ENCODE measurements at regions not wholly inside any gene's neighbourhood (a gene's known extent, or its start where the extent isn't known, plus 50 kb on each side); places are given as distances from the start of the nearest gene placed in this dataset.
"Not testable (repeated sequence)": the region's sequence is repeated elsewhere in the genome, so short reads cannot be mapped to it uniquely, and the experiment has no call there.

GRCh38 chr9:136611606-136612005 lies 51.1 kb upstream of the EGFL7 start:
- DNase-seq = no peak

DNA sequence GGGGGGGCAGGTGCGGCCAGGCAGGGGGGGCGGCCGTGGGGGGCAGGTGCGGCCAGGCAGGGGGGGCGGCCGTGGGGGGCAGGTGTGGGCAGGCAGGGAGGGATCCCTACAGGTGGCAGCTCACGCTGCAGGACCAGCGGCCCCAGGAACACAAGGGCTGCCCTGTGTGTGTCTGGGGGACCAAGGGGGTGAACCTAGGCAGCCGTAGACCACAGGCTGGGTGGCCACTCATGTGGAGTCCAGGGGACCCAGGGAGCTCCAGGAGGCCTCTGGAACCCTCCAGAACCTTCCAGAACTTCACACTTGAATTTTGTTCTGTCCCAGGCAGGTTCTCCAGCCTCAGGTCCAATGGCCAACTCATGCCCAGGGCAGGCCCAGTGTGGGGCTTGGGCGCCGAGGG lies 51.6 kb upstream of the EGFL7 start:
- no peak for DNase-seq

DNA sequence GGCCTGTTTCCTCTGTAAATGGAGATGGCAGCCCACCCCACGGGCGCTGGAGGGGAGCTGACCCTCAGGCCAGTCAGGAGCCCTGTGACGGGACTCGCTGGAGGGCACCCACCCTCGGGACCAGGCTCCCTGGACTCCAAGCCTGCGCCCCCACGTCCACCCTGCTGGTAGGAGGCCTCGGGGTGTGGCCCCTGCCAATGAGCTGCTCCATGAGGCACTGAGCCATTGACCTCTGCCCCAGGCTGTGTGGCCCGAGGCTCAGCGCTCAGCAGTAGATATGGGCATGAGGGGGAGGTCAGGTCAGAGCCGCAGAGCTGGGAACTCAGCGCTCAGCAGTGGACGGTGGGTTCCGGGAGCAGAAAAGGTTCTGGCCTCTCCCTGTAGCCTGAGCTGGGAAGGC lies 52.3 kb upstream of the EGFL7 start:
- no peak for DNase-seq

DNA sequence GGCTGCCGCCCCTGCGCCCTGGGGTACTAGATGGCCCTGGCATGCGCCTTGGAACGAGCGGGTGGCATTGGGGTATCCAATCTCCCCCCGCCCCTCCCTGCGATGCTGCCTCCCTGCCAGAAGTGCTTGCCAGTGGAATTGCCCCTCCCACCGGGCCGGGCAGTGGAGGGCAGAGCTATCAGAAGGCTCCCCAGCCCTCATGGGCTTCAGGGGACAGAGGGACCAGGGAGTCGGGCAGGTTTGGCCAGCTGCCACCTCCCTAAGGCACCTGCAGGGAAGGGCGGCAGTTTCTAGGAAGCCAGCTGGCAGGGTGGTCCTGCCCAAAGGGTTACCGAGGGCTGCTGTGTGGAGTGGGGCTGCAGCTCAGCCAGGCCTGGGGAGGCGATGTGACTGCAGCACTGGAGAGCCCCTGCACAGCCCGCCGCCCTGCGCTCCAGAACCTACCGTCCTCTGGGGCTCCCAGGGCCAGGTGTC lies 52.8 kb upstream of the EGFL7 start:
- peak; percentile 74 for DNase-seq

GRCh38 chr9:136609160-136609475 lies 53.6 kb upstream of the EGFL7 start:
- DNase-seq = no peak

- DNase-seq = no peak
These were observed 54.2 kb upstream of the EGFL7 start for GRCh38 chr9:136608348-136609159.

GRCh38 chr9:136607334-136607919 lies 55.3 kb upstream of the EGFL7 start:
- no peak for DNase-seq

DNA sequence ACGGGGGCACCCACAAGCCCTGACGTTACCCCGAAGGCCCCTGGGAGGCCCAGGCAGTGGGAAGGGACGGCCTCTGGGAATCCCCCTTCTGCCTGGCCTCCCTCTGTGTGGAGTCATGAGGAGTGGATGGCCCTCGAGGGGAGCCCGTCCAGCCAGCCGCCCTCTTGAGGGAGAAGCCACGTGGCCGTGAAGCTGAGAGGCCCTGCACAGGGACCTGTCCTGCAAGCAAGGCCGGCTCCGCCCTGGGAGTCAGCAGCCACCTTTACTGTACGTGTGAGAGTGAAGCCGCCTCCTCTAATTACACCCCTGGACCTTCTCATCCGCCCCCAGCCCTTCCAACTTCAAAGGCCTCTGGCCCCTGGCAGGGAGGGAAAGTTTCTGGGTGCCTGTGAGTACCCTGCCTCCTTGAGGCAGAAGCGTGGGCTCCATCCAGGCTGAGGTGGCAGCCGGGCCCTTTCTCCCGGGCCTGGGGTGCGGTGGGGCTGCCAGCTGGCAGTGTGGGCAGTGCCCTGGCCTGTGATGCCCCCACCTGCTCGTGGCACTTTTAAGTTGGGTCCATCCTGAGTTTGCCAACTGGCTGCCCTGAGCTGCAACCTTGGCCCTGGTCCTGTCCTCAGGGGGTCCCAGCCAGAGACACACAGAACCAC lies 55.9 kb upstream of the EGFL7 start:
- DNase-seq = no peak

- DNase-seq = no peak
These were observed 56.6 kb upstream of the EGFL7 start for GRCh38 chr9:136605988-136606660.

- no peak for DNase-seq
These were observed 57.7 kb upstream of the EGFL7 start for GRCh38 chr9:136604823-136605525.

GRCh38 chr9:136603901-136604814 lies 58.3 kb upstream of the NOTCH1 start:
- DNase-seq = no peak

- no peak for DNase-seq
These were observed 57.4 kb upstream of the NOTCH1 start for GRCh38 chr9:136603216-136603615.

DNA sequence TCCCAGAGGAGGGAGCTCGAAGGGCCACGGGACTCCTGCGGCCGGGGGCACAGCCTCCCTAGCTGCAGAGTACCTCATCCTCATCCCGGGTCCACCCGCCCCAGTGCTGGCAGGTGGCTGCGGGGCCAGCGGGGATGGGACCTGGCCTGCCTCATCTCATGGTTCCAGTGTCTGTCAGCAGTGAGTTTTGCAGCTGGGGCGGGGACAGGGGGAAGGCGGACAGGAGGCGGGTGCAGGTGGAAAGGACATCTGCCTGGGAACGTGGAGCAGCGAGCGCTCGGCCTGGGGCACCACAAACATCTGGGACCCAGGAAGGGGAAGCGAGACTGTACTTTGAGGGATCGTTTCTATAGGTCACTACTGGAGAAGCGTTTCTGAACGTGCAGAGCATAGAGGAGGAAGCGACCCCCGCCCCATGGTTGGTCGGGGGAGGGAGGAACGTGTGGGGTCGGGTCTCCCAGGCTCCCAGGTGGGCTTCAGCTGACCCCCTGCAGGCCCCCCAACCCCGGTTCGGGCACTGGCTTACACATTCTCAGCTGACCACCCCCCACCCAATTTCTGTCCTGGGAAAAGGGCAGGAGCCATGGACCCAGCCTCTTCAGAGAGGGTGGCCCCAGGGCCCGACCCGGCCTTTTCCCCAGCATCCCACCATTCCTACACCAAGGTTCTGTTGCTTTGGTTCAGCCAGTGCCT lies 56.5 kb upstream of the NOTCH1 start:
- DNase-seq = no peak

- not testable (repeated sequence) for DNase-seq
These were observed 55.6 kb upstream of the NOTCH1 start for GRCh38 chr9:136601250-136601973.

GRCh38 chr9:136599811-136600660 lies 54.2 kb upstream of the NOTCH1 start:
- DNase-seq = no peak

DNA sequence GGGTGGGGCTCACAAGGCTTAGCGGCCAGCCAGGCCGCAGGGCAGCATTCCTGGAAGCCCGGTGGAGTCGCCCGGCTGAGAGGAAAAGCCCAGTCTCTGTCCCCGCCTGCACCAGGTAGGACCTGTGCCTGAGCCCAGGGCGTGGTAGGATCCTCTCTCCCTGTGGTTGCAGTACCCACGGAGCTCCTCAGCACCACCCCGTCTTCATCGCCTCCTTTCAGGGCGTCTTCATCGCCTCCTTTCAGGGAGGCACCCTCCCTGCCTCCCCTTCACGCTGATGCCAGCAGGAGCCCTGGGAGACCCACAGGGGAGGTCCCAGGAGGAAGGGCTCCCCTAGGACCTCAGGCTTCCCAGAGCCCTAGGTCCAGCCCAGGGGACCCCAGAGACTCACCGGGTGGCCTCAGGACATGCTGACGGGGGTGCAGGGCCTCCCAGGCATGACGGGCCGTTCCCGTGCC lies 53.3 kb upstream of the NOTCH1 start:
- DNase-seq = no peak

DNA sequence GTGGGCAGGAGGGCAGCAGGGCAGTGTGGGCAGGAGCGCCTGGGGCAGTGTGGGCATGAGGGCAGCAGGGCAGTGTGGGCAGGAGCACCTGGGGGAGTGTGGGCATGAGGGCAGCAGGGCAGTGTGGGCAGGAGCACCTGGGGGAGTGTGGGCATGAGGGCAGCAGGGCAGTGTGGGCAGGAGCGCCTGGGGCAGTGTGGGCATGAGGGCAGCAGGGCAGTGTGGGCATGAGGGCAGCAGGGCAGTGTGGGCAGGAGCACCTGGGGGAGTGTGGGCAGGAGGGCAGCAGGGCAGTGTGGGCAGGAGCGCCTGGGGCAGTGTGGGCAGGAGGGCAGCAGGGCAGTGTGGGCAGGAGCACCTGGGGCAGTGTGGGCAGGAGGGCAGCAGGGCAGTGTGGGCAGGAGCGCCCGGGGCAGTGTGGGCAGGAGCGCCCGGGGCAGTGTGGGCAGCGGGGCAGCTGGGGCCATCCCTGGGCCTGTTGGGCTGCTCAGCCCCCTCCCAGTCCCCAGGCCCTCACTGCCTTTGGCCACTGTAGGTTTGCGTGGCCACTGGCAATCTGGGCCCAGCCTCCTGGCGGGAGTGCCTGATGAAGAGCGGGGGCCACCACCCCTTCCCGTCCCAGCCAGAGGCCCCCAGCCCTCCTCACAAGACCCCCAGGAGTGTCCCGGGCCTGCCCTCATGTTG lies 52.7 kb upstream of the NOTCH1 start:
- not testable (repeated sequence) for DNase-seq

GRCh38 chr9:136597965-136598364 lies 52.1 kb upstream of the NOTCH1 start:
- no peak for DNase-seq

All from NCI-H1105 treated with DMSO at 0.1 percent for 48 hours (cell line).